Gastroesophageal sphincter (tissue), 4 donors: ENCODE measurements at regions not wholly inside any gene's neighbourhood (a gene's known extent, or its start where the extent isn't known, plus 50 kb on each side); places are given as distances from the start of the nearest gene placed in this dataset.

Source experiments
- ATAC-seq: fragments of 150-250 bp; one replicate; pipeline ENCODE4 v1.9.1; 2016; ENCODE audit warnings: mild to moderate bottlenecking, moderate library complexity
- H3K27ac ChIP-seq, 4 donors: fragments of 200-600 bp; sonication (generic) in 3 of 4; 1 replicate in 3 of 4; 2 replicates in 1 of 4; pipeline ENCODE4 v1.5.1; 2016 to 2019
- H3K27me3 ChIP-seq: fragments of 200-600 bp; sonication (generic); one replicate; pipeline ENCODE4 v1.5.1; 2019
- H3K36me3 ChIP-seq, 2 donors: fragments of 200-600 bp; sonication (generic); one replicate each; pipeline ENCODE4 v1.5.1; 2019; ENCODE audit warnings: control low read depth in 1 of 2
- H3K4me1 ChIP-seq, 3 donors: fragments of 200-600 bp; sonication (generic); 1 replicate in 2 of 3; 2 replicates in 1 of 3; pipeline ENCODE4 v1.5.1; 2016 to 2019; ENCODE audit warnings: control low read depth in 2 of 3
- H3K4me3 ChIP-seq, 2 donors: fragments of 200-600 bp; sonication (generic); one replicate each; pipeline ENCODE4 v1.5.1; 2019; ENCODE audit warnings: mild to moderate bottlenecking in 1 of 2, moderate library complexity in 1 of 2
- H3K9me3 ChIP-seq, 3 donors: fragments of 200-600 bp; sonication (generic); one replicate each; pipeline ENCODE4 v1.5.1; 2017 to 2019; ENCODE audit warnings: control low read depth in 2 of 3
- CTCF ChIP-seq, 4 experiments: fragments of 200-600 bp in 2 of 4; fragments of 450-650 bp in 2 of 4; sonication (generic) in 1 of 4; IDR thresholded peaks; one replicate each; pipeline ENCODE4 v1.5.1; 2017 to 2019; ENCODE audit warnings: antibody characterized with exemption in 4 of 4, mild to moderate bottlenecking in 2 of 4, moderate library complexity in 2 of 4
- EP300 ChIP-seq: sonication (generic); formaldehyde crosslinking; IDR thresholded peaks from one replicate; pipeline ENCODE4 v1.6.1; 2017; ENCODE audit warnings: antibody characterized with exemption, mild to moderate bottlenecking
- POLR2A ChIP-seq, 2 donors: fragments of 450-650 bp; IDR thresholded peaks; one replicate each; pipeline ENCODE4 v1.6.1; 2017; ENCODE audit warnings: antibody characterized with exemption in 2 of 2, mild to moderate bottlenecking in 2 of 2, moderate library complexity in 1 of 2
- POLR2AphosphoS5 ChIP-seq: sonication (generic); formaldehyde crosslinking; IDR thresholded peaks from one replicate; pipeline ENCODE4 v1.6.1; 2017; ENCODE audit warnings: antibody characterized with exemption
- WGBS, 2 donors: methylation state at CpG; one replicate each; pipeline ENCODE4 v1.1.5; 2018; ENCODE audit warnings: low coverage in 1 of 2; 5-methylcytosine and 5-hydroxymethylcytosine counted together

GRCh38 chr3:76487446-76487845, 552.5 kb upstream of the ROBO2 start:
- no peak for ATAC-seq

DNA sequence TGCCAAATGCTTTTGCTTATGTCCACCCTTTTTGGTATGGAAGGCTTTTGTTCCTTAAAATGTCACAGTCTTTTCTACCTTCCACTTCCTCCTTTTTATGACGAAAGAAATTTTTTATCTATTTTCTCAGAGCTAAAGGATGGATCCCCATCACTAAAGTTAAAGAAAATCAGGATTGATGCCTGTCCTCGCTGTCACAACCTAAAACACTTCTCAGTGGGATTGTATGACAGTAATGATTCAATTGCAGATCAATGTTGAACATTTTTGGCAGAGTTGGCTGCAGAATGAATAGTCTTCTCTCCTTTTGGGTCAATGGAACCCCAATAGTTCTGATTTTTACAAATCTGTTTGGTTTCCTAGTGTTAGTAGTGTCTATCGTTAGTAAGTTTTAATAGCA, 549.8 kb upstream of the ROBO2 start:
- Histone ChIP-seq H3K27me3 (no peaks in the 10 kb centered on the region), H3K36me3 (no peaks in the 10 kb centered on the region), H3K4me1 (no peaks in the 10 kb centered on the region), H3K9me3 (peaks cover 0 to 18% (median 0%) of the 10 kb centered on the region in 3 donors), H3K27ac (no peak overlapping the region), H3K4me3 (no peak overlapping the region)
- no peak for ATAC-seq
- 80 to 90% methylated on average over 3 of the region's 3 CpGs for WGBS, 2 donors
- no peak for TF ChIP-seq POLR2A (IDR thresholded peaks at IDR 0.05)
- TF ChIP-seq POLR2AphosphoS5, result no peak
- TF ChIP-seq CTCF (IDR thresholded peaks at IDR 0.05), result no peak
- no peak for TF ChIP-seq EP300

More at GRCh38 chr3:76487446-76487845, 552.5 kb upstream of the ROBO2 start:
- Histone ChIP-seq H3K9me3 (peaks cover 0 to 18% (median 0%) of the 10 kb centered on the region in 3 donors), H3K27me3 (no peaks in the 10 kb centered on the region), H3K36me3 (no peaks in the 10 kb centered on the region), H3K4me1 (no peaks in the 10 kb centered on the region), H3K27ac (no peak overlapping the region), H3K4me3 (no peak overlapping the region)
- WGBS, 2 donors, result 80 to 86% methylated on average over 3 of the region's 3 CpGs
- TF ChIP-seq POLR2A (IDR thresholded peaks at IDR 0.05), result no peak
- TF ChIP-seq CTCF (IDR thresholded peaks at IDR 0.05), result no peak
- TF ChIP-seq POLR2AphosphoS5, result no peak
- TF ChIP-seq EP300, result no peak

DNA sequence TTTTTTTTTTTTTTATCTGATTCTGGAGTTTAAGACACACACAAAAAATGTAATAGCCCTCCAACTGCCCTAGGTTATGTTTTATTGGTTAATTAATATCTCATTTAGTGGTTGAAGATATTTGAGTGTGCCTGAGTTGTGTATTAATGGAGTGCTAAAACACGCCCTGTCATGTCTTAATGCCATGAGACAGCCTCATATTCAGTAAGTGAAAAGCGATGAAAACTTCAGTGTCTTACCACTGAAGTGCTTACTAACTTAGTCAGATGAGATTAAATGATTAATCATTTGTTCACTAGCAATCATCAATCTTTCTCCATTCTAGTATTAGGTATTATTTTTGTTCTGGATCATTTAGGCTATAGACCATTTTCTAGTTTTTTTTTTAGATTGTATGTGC, 544.7 kb upstream of the ROBO2 start:
- no peaks in the 10 kb centered on the region for H3K36me3 ChIP-seq
- TF ChIP-seq EP300, result no peak
- no peak for TF ChIP-seq POLR2A (IDR thresholded peaks at IDR 0.05)
- no peak for TF ChIP-seq POLR2AphosphoS5
- no peak for TF ChIP-seq CTCF (IDR thresholded peaks at IDR 0.05)
- no peak overlapping the region for H3K27ac ChIP-seq
- H3K4me1 ChIP-seq, result no peaks in the 10 kb centered on the region
- H3K27me3 ChIP-seq, result no peaks in the 10 kb centered on the region
- H3K4me3 ChIP-seq, result no peak overlapping the region
- WGBS, 2 donors, result 77 to 88% methylated on average over 1 to 2 of the region's 2 CpGs
- peaks cover 0 to 7% (median 0%) of the 10 kb centered on the region in 3 donors for H3K9me3 ChIP-seq
- ATAC-seq, result no peak

DNA sequence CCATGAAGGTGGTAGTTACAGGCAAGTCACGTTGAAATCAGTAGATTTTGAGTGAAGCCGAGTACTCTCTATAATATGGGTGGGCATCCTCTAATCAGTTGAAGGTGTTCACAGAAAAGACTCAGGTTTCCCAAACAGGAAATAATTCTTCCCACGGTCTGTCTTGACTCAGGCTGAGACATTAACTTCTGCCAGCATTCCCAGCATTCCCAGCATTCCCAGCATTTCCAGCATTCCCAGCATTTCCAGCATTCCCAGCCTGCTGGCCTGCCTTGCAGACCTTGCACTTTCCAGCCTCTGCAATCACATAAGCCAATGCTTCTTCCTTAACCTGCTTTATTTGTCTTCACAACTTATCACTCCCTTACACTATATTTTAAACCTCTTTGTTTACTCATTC, 542.3 kb upstream of the ROBO2 start:
- TF ChIP-seq POLR2A (IDR thresholded peaks at IDR 0.05) (no peak), CTCF (IDR thresholded peaks at IDR 0.05) (no peak), POLR2AphosphoS5 (no peak), EP300 (no peak)
- no peak overlapping the region for H3K4me3 ChIP-seq
- H3K27me3 ChIP-seq, result no peaks in the 10 kb centered on the region
- H3K4me1 ChIP-seq, result no peaks in the 10 kb centered on the region
- WGBS, 2 donors, result 48 to 67% methylated on average over 2 to 3 of the region's 3 CpGs
- no peak for ATAC-seq
- H3K9me3 ChIP-seq, result peaks cover 0 to 7% (median 0%) of the 10 kb centered on the region in 3 donors
- H3K27ac ChIP-seq, result no peak overlapping the region
- no peaks in the 10 kb centered on the region for H3K36me3 ChIP-seq

GRCh38 chr3:76500746-76501275, 539.1 kb upstream of the ROBO2 start:
- TF ChIP-seq POLR2A (IDR thresholded peaks at IDR 0.05), result no peak
- TF ChIP-seq POLR2AphosphoS5, result no peak
- no peak for TF ChIP-seq EP300
- no peak for TF ChIP-seq CTCF (IDR thresholded peaks at IDR 0.05)
- H3K36me3 ChIP-seq, result no peaks in the 10 kb centered on the region
- WGBS, 2 donors, result 83 to 96% methylated on average over 2 of the region's 2 CpGs
- no peak for ATAC-seq
- H3K9me3 ChIP-seq, result peaks cover 0 to 7% (median 0%) of the 10 kb centered on the region in 3 donors
- H3K4me3 ChIP-seq, result no peak overlapping the region
- no peak overlapping the region for H3K27ac ChIP-seq
- no peaks in the 10 kb centered on the region for H3K4me1 ChIP-seq
- H3K27me3 ChIP-seq, result no peaks in the 10 kb centered on the region
